GM12891 (cell line): ENCODE measurements at regions not wholly inside any gene's neighbourhood (a gene's known extent, or its start where the extent isn't known, plus 50 kb on each side); places are given as distances from the start of the nearest gene placed in this dataset.

Source experiments
- PAX5 ChIP-seq: IDR thresholded peaks from 2 replicates; pipeline ENCODE4 v1.6.1; 2011; ENCODE audit warnings: low read length, moderate library complexity, mild to moderate bottlenecking; ENCODE audit not compliant: insufficient read depth, severe bottlenecking
- POLR2A ChIP-seq: IDR thresholded peaks from 2 replicates; pipeline ENCODE4 v1.6.1; 2011; ENCODE audit warnings: low read depth, low read length, control low read depth
- POLR2AphosphoS5 ChIP-seq: IDR thresholded peaks from 2 replicates; pipeline ENCODE4 v1.6.1; 2011; ENCODE audit warnings: low read depth, low read length, control low read depth
- SPI1 ChIP-seq: IDR thresholded peaks from 2 replicates; pipeline ENCODE4 v1.6.1; 2011; ENCODE audit warnings: low read depth, low read length, control low read depth
- TAF1 ChIP-seq: IDR thresholded peaks from 2 replicates; pipeline ENCODE4 v1.6.1; 2011; ENCODE audit warnings: low read depth, low read length, control low read depth

DNA sequence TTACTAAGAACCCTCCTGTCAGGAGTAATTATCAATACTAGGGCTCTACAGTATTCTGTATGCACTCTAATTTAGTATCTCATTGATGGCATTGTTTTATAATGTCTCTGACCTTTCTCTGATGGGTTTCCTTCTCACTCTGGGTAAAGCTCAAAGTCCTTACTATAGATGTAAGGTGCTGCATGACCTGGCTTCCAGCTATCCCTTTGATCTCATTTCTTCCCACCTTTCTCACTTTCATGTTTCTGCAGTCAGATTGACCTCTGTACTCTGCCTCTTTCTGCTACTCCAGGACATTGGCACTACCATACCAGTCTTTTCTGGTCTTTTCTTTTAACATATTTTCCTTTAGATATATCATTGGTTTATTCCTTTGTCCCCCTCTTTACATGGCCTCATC is 2332.8 kb upstream of the C9orf72 start:
- TF ChIP-seq POLR2A, result no peak
- no peak for TF ChIP-seq POLR2AphosphoS5
- no peak for TF ChIP-seq TAF1
- no peak for TF ChIP-seq PAX5
- TF ChIP-seq SPI1, result no peak
